ENCODE measurements at regions not wholly inside any gene's neighbourhood (a gene's known extent, or its start where the extent isn't known, plus 50 kb on each side); places are given as distances from the start of the nearest gene placed in this dataset.

GRCh38 chr10:125283836-125284614 lies 123.7 kb upstream of the CTBP2 start:
- no peak for TF ChIP-seq CTCF (IDR thresholded peaks at IDR 0.05; ENCODE audit: extremely low read depth, insufficient read depth, missing control alignments)
- DNase-seq (ENCODE audit: low spot score) = no peak
- in situ Hi-C loops (cut with MboI; ENCODE audit: low pct_unique_long_range_greater_than_20kb, low sequenced_read_pairs, unreplicated experiment) = no loop called here

- no peak for DNase-seq (ENCODE audit: low spot score)
Observed at GRCh38 chr10:125283191-125283835, 123.0 kb upstream of the CTBP2 start.

GRCh38 chr10:125281091-125281490 lies 120.7 kb upstream of the CTBP2 start:
- DNase-seq (ENCODE audit: low spot score) = no peak
- TF ChIP-seq CTCF (IDR thresholded peaks at IDR 0.05; ENCODE audit: extremely low read depth, insufficient read depth, missing control alignments) = no peak
- in situ Hi-C loops (cut with MboI; ENCODE audit: low pct_unique_long_range_greater_than_20kb, low sequenced_read_pairs, unreplicated experiment) = no loop called here

More at GRCh38 chr10:125283191-125283835, 123.0 kb upstream of the CTBP2 start:
- in situ Hi-C loops (cut with MboI; ENCODE audit: low pct_unique_long_range_greater_than_20kb, low sequenced_read_pairs, unreplicated experiment) = no loop called here
- TF ChIP-seq CTCF (IDR thresholded peaks at IDR 0.05; ENCODE audit: extremely low read depth, insufficient read depth, missing control alignments) = no peak

GRCh38 chr10:125276133-125276532 lies 115.8 kb upstream of the CTBP2 start:
- no peak for DNase-seq (ENCODE audit: low spot score)
- TF ChIP-seq CTCF (IDR thresholded peaks at IDR 0.05; ENCODE audit: extremely low read depth, insufficient read depth, missing control alignments) = no peak
- in situ Hi-C loops (cut with MboI; ENCODE audit: low pct_unique_long_range_greater_than_20kb, low sequenced_read_pairs, unreplicated experiment) = no loop called here

- TF ChIP-seq CTCF (IDR thresholded peaks at IDR 0.05; ENCODE audit: extremely low read depth, insufficient read depth, missing control alignments) = no peak
- in situ Hi-C loops (cut with MboI; ENCODE audit: low pct_unique_long_range_greater_than_20kb, low sequenced_read_pairs, unreplicated experiment) = no loop called here
- DNase-seq (ENCODE audit: low spot score) = no peak
Observed at GRCh38 chr10:125274961-125275360, 114.6 kb upstream of the CTBP2 start.

- TF ChIP-seq CTCF (IDR thresholded peaks at IDR 0.05; ENCODE audit: extremely low read depth, insufficient read depth, missing control alignments) = no peak
- no peak for DNase-seq (ENCODE audit: low spot score)
- in situ Hi-C loops (cut with MboI; ENCODE audit: low pct_unique_long_range_greater_than_20kb, low sequenced_read_pairs, unreplicated experiment) = no loop called here
Observed at GRCh38 chr10:125273023-125273422, 112.7 kb upstream of the CTBP2 start.
